ENCODE measurements at regions not wholly inside any gene's neighbourhood (a gene's known extent, or its start where the extent isn't known, plus 50 kb on each side); places are given as distances from the start of the nearest gene placed in this dataset.
"Not testable (repeated sequence)": the region's sequence is repeated elsewhere in the genome, so short reads cannot be mapped to it uniquely, and the experiment has no call there.

- not testable (repeated sequence) for TF ChIP-seq CTCF (IDR thresholded peaks at IDR 0.05; ENCODE audit: low read depth, low read length); EZH2phosphoT487 (IDR thresholded peaks at IDR 0.05; ENCODE audit: low read depth)
Measured at GRCh38 chr12:42012501-42012900, 132.2 kb downstream of the GXYLT1 start.
